LNCaP clone FGC (cell line): ENCODE measurements at regions not wholly inside any gene's neighbourhood (a gene's known extent, or its start where the extent isn't known, plus 50 kb on each side); places are given as distances from the start of the nearest gene placed in this dataset.
"Not testable (repeated sequence)": the region's sequence is repeated elsewhere in the genome, so short reads cannot be mapped to it uniquely, and the experiment has no call there.

Experiments used
- DNase-seq: peaks from one replicate; pipeline ENCODE4 v3.0.0-alpha.2; 2011; ENCODE audit warnings: low read depth
- H3K4me3 ChIP-seq: 2 replicates; pipeline ENCODE4 v1.5.1; 2011; ENCODE audit warnings: mild to moderate bottlenecking, low read depth, low read length, control low read depth
- CTCF ChIP-seq: IDR thresholded peaks from 2 replicates; pipeline ENCODE4 v1.5.1; 2012; ENCODE audit warnings: mild to moderate bottlenecking; ENCODE audit not compliant: control insufficient read depth, insufficient read depth; ENCODE audit errors: extremely low read depth

GRCh38 chr14:43595096-43595772 is 911.8 kb downstream of the FSCB start:
- no peak for TF ChIP-seq CTCF
- no peak for DNase-seq
- no peak overlapping the region for H3K4me3 ChIP-seq

- TF ChIP-seq CTCF: no peak
- H3K4me3 ChIP-seq: no peak overlapping the region
- no peak for DNase-seq
Observed at GRCh38 chr14:43591776-43592175, 915.3 kb downstream of the FSCB start.

GRCh38 chr14:43587183-43587582 is 919.9 kb downstream of the FSCB start:
- no peak for TF ChIP-seq CTCF
- DNase-seq: no peak

GRCh38 chr14:43579671-43580070 is 927.4 kb downstream of the FSCB start:
- DNase-seq: no peak
- H3K4me3 ChIP-seq: no peak overlapping the region
- no peak for TF ChIP-seq CTCF

More at GRCh38 chr14:43587183-43587582, 919.9 kb downstream of the FSCB start:
- H3K4me3 ChIP-seq: no peak overlapping the region

- no peak for TF ChIP-seq CTCF
- DNase-seq: peak; percentile 73
- no peak overlapping the region for H3K4me3 ChIP-seq
Observed at GRCh38 chr14:43568022-43568421, 939.1 kb downstream of the FSCB start.

- TF ChIP-seq CTCF: no peak
- H3K4me3 ChIP-seq: no peak overlapping the region
- no peak for DNase-seq
Observed at GRCh38 chr14:43548368-43548767, 958.7 kb downstream of the FSCB start.

GRCh38 chr14:43547596-43547995 is 959.5 kb downstream of the FSCB start:
- DNase-seq, H3K4me3 ChIP-seq: not testable (repeated sequence)
